ENCODE measurements at regions not wholly inside any gene's neighbourhood (a gene's known extent, or its start where the extent isn't known, plus 50 kb on each side); places are given as distances from the start of the nearest gene placed in this dataset.
"Not testable (repeated sequence)": the region's sequence is repeated elsewhere in the genome, so short reads cannot be mapped to it uniquely, and the experiment has no call there.

- no peak for DNase-seq
Measured at GRCh38 chr6:14218519-14218800, 100.9 kb downstream of the CD83 start.

GRCh38 chr6:14221564-14222279 is 104.2 kb downstream of the CD83 start:
- no peak for DNase-seq

- no peak for DNase-seq
Measured at GRCh38 chr6:14222956-14223355, 105.4 kb downstream of the CD83 start.

- no peak for DNase-seq
Measured at GRCh38 chr6:14224359-14225103, 107.0 kb downstream of the CD83 start.

- no peak for DNase-seq
Measured at GRCh38 chr6:14226051-14226660, 108.6 kb downstream of the CD83 start.

GRCh38 chr6:14228571-14228970 is 111.0 kb downstream of the CD83 start:
- DNase-seq = no peak

- no peak for DNase-seq
Measured at GRCh38 chr6:14231071-14231483, 113.5 kb downstream of the CD83 start.

GRCh38 chr6:14231501-14232280 is 114.1 kb downstream of the CD83 start:
- DNase-seq = no peak

- no peak for DNase-seq
Measured at GRCh38 chr6:14232889-14233288, 115.3 kb downstream of the CD83 start.

GRCh38 chr6:14235653-14236356 is 118.2 kb downstream of the CD83 start:
- DNase-seq = no peak

GRCh38 chr6:14239097-14239496 is 121.5 kb downstream of the CD83 start:
- DNase-seq = no peak

- no peak for DNase-seq
Measured at GRCh38 chr6:14240411-14241166, 123.0 kb downstream of the CD83 start.

- DNase-seq = no peak
Measured at GRCh38 chr6:14241255-14242070, 123.9 kb downstream of the CD83 start.

GRCh38 chr6:14242912-14243311 is 125.3 kb downstream of the CD83 start:
- not testable (repeated sequence) for DNase-seq

- no peak for DNase-seq
Measured at GRCh38 chr6:14243597-14243996, 126.0 kb downstream of the CD83 start.

GRCh38 chr6:14246876-14247275 is 129.3 kb downstream of the CD83 start:
- DNase-seq = no peak

- DNase-seq = no peak
Measured at GRCh38 chr6:14250573-14250972, 133.0 kb downstream of the CD83 start.

GRCh38 chr6:14252271-14252850 is 134.8 kb downstream of the CD83 start:
- no peak for DNase-seq

- DNase-seq = no peak
Measured at GRCh38 chr6:14254505-14254904, 136.9 kb downstream of the CD83 start.

- no peak for DNase-seq
Measured at GRCh38 chr6:14255916-14256315, 138.3 kb downstream of the CD83 start.

GRCh38 chr6:14258117-14258516 is 140.5 kb downstream of the CD83 start:
- DNase-seq = no peak

All from amniotic stem cell (primary cell).